ENCODE measurements at regions not wholly inside any gene's neighbourhood (a gene's known extent, or its start where the extent isn't known, plus 50 kb on each side); places are given as distances from the start of the nearest gene placed in this dataset.

- DNase-seq: no peak
Observed at GRCh38 chr14:82719617-82720016, 1186.0 kb upstream of the SEL1L start.

- DNase-seq: no peak
Observed at GRCh38 chr14:82720431-82720830, 1186.8 kb upstream of the SEL1L start.

DNA sequence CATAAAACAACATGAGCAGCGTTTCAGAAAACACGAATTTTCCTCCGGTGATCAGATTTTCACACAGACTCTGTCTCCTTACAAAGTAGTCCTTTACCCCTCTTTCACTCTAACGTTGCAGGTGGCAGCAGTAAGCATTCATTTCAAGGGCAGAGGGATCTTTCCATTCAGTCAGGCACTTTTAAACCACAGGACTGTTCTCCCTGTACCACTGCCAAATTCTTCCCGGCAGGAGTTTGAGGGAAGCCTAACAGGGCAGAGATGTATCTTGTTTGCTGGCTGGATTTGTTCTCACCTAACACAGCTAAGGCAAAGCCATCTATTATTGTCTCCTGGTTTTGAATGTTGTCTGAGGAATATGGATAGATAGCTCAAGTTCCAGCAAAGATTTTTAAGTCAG is 1187.3 kb upstream of the SEL1L start:
- DNase-seq: no peak

- DNase-seq: no peak
Observed at GRCh38 chr14:82724316-82724715, 1190.7 kb upstream of the SEL1L start.

GRCh38 chr14:82725213-82725612 is 1191.6 kb upstream of the SEL1L start:
- DNase-seq: no peak

GRCh38 chr14:82731526-82731925 is 1197.9 kb upstream of the SEL1L start:
- no peak for DNase-seq

GRCh38 chr14:82740547-82740946 is 1206.9 kb upstream of the SEL1L start:
- DNase-seq: no peak

DNA sequence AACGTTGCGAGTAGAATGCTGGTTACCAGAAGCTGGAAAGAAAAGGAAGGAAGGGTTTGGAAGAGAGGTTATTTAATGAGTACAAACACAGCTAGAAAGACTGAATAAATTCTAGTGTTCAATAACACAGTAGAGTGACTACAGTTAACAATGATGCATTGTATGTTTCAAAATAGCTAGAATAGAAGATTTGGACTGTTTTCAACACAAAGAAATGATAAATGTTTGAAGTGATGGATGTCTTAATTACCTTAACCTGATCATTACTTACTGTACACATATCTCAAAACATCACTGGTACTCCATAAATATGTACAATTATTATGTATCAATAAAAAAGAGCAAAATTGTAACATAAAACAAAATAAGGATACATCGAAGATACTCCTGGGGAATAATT is 1221.8 kb upstream of the SEL1L start:
- no peak for DNase-seq

- no peak for DNase-seq
Observed at GRCh38 chr14:82755923-82756322, 1222.3 kb upstream of the SEL1L start.

DNA sequence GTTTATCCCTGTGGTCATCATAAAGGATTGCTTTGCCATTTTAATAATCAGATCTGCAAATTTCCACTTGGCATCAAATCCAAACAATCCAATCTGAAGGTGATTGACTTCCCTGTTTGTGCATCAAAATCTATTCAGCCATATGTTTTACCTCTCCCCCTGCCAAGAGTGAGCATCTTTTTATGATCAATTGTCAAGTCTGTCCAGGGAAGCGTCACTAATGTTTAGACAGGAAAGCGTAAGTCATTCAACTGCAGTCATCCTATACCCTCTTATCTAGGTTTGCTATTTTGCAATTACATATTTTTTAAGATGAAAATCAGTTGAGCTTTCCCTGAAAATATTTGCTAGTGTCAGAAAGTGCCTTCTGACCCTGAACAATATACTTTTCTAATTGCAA is 1224.1 kb upstream of the SEL1L start:
- no peak for DNase-seq

- peak; percentile 68 for DNase-seq
Observed at GRCh38 chr14:82759656-82760055, 1226.0 kb upstream of the SEL1L start.

DNA sequence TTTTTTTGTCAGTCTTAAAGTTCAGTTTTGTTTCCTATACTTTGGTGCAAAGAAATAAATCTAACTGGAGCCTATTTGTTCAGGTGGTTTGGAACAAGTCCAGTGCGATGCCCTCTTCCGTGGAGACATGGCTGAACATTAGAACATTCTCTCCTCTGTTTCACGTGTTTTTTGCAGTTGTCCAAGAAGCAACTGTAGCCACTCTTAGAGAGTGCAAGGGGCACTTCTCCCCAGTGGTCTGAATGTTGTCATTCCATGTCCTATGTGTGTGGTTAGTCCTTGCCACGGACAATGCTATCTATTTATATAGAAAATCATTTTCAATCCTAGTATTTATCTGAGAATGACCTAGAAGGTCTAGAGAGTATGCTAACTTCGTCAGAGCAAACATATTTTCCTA is 1232.5 kb upstream of the SEL1L start:
- no peak for DNase-seq

DNA sequence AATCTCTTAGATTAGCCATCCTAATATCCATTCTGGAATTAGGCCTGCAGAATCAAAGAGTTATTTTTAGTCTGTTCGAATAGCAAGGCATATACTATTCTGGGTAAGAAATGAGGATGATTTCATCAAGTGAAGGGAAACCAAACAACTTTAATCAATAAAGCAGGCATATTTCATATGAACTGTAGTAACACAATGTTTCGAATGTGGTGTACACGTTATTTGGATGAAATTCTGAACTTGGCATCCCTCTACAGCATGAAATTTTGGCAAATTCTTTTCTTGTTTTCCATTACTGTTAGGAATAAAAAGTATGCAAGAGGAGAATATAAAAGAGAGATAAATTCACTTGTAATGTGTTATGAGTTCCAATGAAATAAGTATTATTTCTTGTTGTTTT is 1233.3 kb upstream of the SEL1L start:
- no peak for DNase-seq

DNA sequence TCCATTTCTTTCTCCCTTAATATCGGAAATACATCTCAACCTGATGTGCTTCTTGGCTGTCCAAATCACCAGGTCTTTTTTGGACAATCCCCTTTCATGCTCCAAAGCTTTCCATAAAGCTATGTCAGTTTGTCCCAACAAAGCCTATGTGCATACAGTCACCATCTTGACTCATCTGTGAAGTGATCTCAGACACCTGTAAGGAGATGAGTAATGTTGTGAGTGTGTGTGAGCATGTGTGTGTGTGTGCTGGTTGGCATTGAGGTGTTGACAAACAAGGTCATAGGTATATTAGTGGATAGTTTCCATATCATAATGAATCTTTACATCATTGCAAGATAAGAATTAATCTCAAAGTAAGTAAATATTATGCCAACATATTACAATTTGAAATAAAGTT is 1243.3 kb upstream of the SEL1L start:
- DNase-seq: no peak

DNA sequence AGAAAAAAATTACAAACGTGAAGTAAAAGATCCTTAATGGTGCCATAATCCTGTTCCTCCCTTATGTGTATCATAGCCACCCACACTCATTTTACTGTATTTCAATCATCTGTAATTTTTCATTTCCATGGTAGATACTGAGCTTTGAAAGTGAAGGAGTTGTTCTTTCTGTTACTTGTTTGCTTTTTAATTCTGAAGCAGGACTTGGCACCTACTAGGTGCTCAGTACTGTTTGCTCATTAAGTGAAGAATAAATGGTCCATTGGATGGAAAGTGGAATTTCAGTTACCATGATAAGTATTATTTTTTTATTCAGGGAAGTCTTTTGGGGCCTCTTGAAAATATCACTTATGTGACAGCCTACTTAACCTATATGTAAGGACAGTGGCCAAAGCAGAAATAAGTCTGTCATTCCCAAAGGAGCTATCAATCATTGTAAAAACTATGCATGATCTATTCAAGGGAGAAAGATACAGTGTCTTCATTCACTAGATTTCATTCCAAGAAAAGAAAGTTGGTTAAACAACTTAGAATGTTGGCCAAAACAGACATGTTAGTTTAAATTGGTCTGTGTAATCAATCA is 1244.4 kb upstream of the SEL1L start:
- no peak for DNase-seq

GRCh38 chr14:82778601-82779000 is 1244.9 kb upstream of the SEL1L start:
- no peak for DNase-seq

GRCh38 chr14:82779301-82779700 is 1245.6 kb upstream of the SEL1L start:
- no peak for DNase-seq

GRCh38 chr14:82785756-82786482 is 1252.3 kb upstream of the SEL1L start:
- no peak for DNase-seq

DNA sequence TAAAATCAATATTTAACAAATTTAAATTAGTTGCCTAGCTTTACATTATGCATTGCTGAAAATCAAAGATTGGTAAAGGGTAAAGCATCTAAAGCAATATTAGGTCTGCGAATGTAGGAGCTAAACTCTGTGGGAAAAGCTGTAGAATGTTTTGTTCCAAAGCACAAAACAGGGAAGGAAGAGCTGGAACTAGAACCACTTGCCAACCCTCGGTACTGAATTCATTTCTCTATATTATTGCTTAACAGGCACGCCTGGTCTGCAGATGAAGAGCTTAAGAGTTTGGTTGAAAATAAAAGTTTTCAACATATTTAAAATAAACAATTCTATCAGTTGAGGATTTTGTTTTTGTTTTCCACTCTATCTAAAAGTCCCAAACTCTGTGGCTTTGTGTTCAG is 1252.8 kb upstream of the SEL1L start:
- no peak for DNase-seq

DNA sequence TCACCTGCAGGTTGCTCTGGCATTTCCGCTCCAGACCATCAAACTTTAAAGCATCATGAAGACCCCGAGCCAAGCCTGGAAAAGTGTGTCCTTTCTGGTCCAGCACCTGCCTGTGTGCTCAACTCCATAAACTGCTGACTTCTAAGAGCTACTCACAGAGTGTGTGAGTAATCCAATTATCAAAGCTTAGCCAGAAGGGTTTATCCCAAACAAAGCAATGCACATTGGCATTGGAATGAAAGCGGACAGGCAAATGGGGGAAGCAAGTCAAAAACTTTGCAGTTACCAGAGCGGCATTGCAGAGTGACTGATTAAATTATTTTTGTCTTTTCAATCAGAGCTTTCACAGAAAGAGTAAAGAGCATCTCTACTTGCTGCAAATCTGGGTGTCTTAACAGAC is 1262.4 kb upstream of the SEL1L start:
- DNase-seq: no peak

- DNase-seq: no peak
Observed at GRCh38 chr14:82798276-82798675, 1264.6 kb upstream of the SEL1L start.

DNA sequence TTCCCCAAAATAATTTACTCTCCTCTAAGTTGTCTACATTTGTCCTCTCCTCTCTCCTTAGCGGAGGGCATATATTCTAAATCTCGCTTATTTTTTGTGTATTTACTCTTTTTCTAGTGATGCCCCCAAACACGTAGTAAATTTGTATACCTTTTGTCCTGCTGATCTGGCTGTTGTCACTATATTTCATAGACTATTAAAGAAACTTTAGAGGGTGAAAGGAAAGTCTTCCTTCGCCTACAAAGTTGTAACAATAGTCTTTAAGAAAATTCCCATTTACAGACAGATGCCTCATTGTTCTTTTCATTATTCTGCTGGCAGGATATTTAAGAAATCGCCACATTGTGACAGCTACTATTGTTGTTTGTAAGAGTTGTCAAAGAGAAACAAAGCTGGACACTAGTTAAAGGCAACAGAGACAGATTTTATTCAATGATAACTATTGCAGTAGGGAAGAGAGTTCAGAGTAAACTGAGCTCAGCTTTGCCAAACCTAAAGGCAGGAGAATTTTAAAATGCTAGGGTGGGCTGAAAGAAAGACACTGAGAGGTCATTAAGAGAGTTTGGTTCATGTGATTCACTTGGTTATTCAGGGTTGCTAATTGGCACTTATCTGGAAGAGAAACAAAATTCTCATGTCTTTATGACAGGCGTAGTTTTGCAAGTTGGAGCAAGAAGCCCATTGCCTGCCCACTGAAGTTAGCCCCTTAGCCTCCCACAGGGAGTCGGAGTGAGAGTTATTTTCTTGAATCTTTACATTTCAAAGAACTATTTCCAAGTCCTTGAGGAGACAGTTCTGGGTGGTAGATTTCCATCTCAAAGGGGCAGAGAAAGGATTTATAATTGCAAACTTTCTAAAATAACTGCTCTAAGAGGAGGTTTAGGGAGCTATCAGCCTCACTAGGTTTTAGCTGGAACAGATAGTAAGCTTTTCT is 1272.5 kb upstream of the SEL1L start:
- no peak for DNase-seq

DNA sequence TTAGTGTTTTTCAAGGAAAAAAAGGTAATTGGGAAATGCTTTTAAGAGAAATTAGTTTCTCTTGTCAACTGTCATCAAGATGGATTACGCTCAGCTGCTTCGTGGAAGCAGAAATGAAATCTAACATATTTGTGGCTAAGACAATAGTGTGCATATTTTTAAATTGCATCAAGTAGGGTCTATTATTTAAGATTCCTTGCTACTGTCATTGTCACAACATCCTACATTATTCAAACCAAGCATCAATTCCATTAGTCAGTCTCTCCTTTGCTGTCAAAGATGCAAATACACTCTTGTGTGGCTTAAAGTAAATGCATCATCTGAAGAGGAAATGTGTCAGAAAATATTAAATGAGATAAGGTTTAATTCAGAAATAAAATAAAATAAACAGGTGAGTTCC is 1277.6 kb upstream of the SEL1L start:
- no peak for DNase-seq

Data from left kidney (tissue), 1 donor.